Esophagus squamous epithelium (tissue), 5 donors: ENCODE measurements at regions not wholly inside any gene's neighbourhood (a gene's known extent, or its start where the extent isn't known, plus 50 kb on each side); places are given as distances from the start of the nearest gene placed in this dataset.

Source experiments
- DNase-seq: peaks from one replicate; lab custom pipeline; 2025; lab: John Stamatoyannopoulos, UW
- H3K27ac ChIP-seq, 4 donors: fragments of 200-600 bp; sonication (generic); one replicate each; pipeline ENCODE4 v1.5.1; 2016 to 2019; ENCODE audit warnings: mild to moderate bottlenecking in 1 of 4
- H3K27me3 ChIP-seq, 4 donors: fragments of 200-600 bp; sonication (generic); 1 replicate in 3 of 4; 2 replicates in 1 of 4; pipeline versions ENCODE4 v1.5.1 to v1.6.0; 2017 to 2021; ENCODE audit warnings: antibody characterized with exemption in 1 of 4
- H3K36me3 ChIP-seq, 3 donors: fragments of 200-600 bp; sonication (generic); one replicate each; pipeline ENCODE4 v1.5.1; 2016 to 2019
- H3K4me1 ChIP-seq, 3 donors: fragments of 200-600 bp; sonication (generic); one replicate each; pipeline ENCODE4 v1.5.1; 2017 to 2019
- H3K4me3 ChIP-seq, 4 donors: fragments of 200-600 bp; sonication (generic); 1 replicate in 3 of 4; 2 replicates in 1 of 4; pipeline ENCODE4 v1.5.1; 2016 to 2019; ENCODE audit warnings: mild to moderate bottlenecking in 2 of 4, moderate library complexity in 1 of 4
- H3K9me3 ChIP-seq, 3 donors: fragments of 200-600 bp; sonication (generic); one replicate each; pipeline ENCODE4 v1.5.1; 2016 to 2019
- CTCF ChIP-seq, 6 experiments: fragments of 450-650 bp in 4 of 6; fragments of 200-600 bp in 2 of 6; sonication (generic) in 2 of 6; IDR thresholded peaks; one replicate each; pipeline ENCODE4 v1.5.1; 2016 to 2019; ENCODE audit warnings: antibody characterized with exemption in 6 of 6, mild to moderate bottlenecking in 4 of 6, moderate library complexity in 4 of 6
- POLR2A ChIP-seq, 4 donors: fragments of 450-650 bp; IDR thresholded peaks; one replicate each; pipeline ENCODE4 v1.6.1; 2017; ENCODE audit warnings: antibody characterized with exemption in 4 of 4, mild to moderate bottlenecking in 4 of 4, moderate library complexity in 3 of 4
- WGBS, 2 donors: methylation state at CpG; one replicate each; pipeline ENCODE4 v1.1.5; 2018; 5-methylcytosine and 5-hydroxymethylcytosine counted together
- intact Hi-C: fragments of 100-400 bp; cut with DNase I; formaldehyde crosslinking; loops from one replicate; pipeline ENCODE4 v1.15.0; 2022
- donor health status: DM: yes; HTN: yes; CAD: no.

- intact Hi-C loops = no loop called here
- no peak overlapping the region for H3K27ac ChIP-seq
- DNase-seq = no peak
- no peaks in the 10 kb centered on the region for H3K27me3 ChIP-seq
- TF ChIP-seq POLR2A (IDR thresholded peaks at IDR 0.05) (no peak), CTCF (IDR thresholded peaks at IDR 0.05) (no peak)
- no peak overlapping the region for H3K4me3 ChIP-seq
- no peaks in the 10 kb centered on the region for H3K9me3 ChIP-seq
- 36 to 61% methylated on average over 3 of the region's 3 CpGs for WGBS, 2 donors
- no peaks in the 10 kb centered on the region for H3K36me3 ChIP-seq
- no peaks in the 10 kb centered on the region for H3K4me1 ChIP-seq
Observed at GRCh38 chr6:19009769-19010168, 622.6 kb downstream of the RNF144B start.

- intact Hi-C loops = no loop called here
- Histone ChIP-seq H3K27me3 (no peaks in the 10 kb centered on the region), H3K4me1 (no peaks in the 10 kb centered on the region), H3K27ac (no peak overlapping the region), H3K36me3 (no peaks in the 10 kb centered on the region), H3K9me3 (no peaks in the 10 kb centered on the region), H3K4me3 (no peak overlapping the region)
- DNase-seq = no peak
- WGBS, 2 donors = 50 to 52% methylated on average over 4 of the region's 4 CpGs
- TF ChIP-seq POLR2A (IDR thresholded peaks at IDR 0.05) (no peak), CTCF (IDR thresholded peaks at IDR 0.05) (no peak)
Observed at GRCh38 chr6:19013026-19013705, 626.0 kb downstream of the RNF144B start.

DNA sequence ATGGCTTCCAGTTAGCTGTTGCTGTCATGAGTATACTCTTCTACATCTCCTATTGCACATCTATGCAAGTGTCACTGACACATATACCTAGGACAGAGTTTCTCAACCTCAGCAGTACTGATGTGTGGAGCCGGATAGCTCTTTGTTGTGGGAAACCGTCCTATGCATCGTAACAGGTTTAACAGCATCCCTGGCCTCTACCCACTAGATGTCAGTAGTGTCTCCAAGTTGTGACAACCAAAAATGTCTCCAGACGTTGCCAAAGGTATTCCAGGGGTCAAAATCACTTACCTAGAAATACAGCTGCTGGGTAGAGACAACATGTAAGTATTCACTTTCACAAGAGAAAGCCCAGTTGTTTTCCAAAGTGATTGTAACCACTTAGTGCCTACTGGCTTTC lies 637.6 kb downstream of the RNF144B start:
- no peaks in the 10 kb centered on the region for H3K27me3 ChIP-seq
- no peaks in the 10 kb centered on the region for H3K9me3 ChIP-seq
- WGBS, 2 donors = 18% methylated on average over 4 of the region's 4 CpGs; no CpG with 5 or more reads in 1 of the 2 donors
- no peaks in the 10 kb centered on the region for H3K36me3 ChIP-seq
- no peak overlapping the region for H3K27ac ChIP-seq
- peaks cover 0 to 5% (median 0%) of the 10 kb centered on the region in 3 donors for H3K4me1 ChIP-seq
- H3K4me3 ChIP-seq = no peak overlapping the region
- TF ChIP-seq CTCF (IDR thresholded peaks at IDR 0.05) = peak in 5 of 6 experiments; percentile 40 to 72 (median 43)
- no peak for TF ChIP-seq POLR2A (IDR thresholded peaks at IDR 0.05)
- no peak for DNase-seq
- intact Hi-C loops = loop anchor here (10.0 kb wide), 1 partner anchor 830 kb away; no protein-coding TSS in a partner anchor

DNA sequence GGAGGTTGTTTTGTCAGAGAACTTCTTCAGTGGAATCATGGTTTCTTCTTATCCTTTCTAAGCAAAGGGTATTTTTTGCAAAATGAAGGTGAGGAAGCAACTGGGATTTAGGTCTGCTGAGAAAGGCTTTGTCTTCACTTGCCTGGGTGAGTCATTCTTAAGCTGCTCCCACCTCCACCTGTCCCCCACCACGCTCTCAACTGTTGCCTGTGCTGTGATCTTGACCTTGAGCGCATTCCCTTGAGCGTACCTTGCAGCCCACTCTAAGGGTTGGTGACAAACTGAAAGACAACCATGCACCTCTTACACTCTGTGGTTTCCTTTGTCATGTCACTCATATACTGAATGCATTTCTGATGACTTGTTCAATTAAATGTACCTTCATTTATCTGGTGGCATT lies 641.1 kb downstream of the RNF144B start:
- Histone ChIP-seq H3K4me1 (peaks cover 0 to 19% (median 3%) of the 10 kb centered on the region in 3 donors), H3K9me3 (no peaks in the 10 kb centered on the region), H3K27me3 (no peaks in the 10 kb centered on the region), H3K36me3 (no peaks in the 10 kb centered on the region), H3K4me3 (no peak overlapping the region), H3K27ac (no peak overlapping the region)
- intact Hi-C loops = loop anchor here (10.0 kb wide), 1 partner anchor 827 kb away; no protein-coding TSS in a partner anchor
- WGBS, 2 donors = 67 to 68% methylated on average over 3 of the region's 3 CpGs
- no peak for DNase-seq
- TF ChIP-seq CTCF (IDR thresholded peaks at IDR 0.05) (no peak), POLR2A (IDR thresholded peaks at IDR 0.05) (no peak)

- intact Hi-C loops = no loop called here
- no peaks in the 10 kb centered on the region for H3K9me3 ChIP-seq
Observed at GRCh38 chr6:19032591-19033295, 645.6 kb downstream of the RNF144B start.

More at GRCh38 chr6:19032591-19033295, 645.6 kb downstream of the RNF144B start:
- Histone ChIP-seq H3K4me3 (no peak overlapping the region), H3K4me1 (peaks cover 7 to 48% (median 18%) of the 10 kb centered on the region in 3 donors), H3K27me3 (no peaks in the 10 kb centered on the region), H3K36me3 (no peaks in the 10 kb centered on the region), H3K27ac (peak overlapping the region; percentile 3 to 78 (median 63))
- DNase-seq = no peak
- TF ChIP-seq POLR2A (IDR thresholded peaks at IDR 0.05) (no peak), CTCF (IDR thresholded peaks at IDR 0.05) (no peak)
